Hematopoietic multipotent progenitor cell treated with erythropoietin and hydrocortisone succinate and interleukin-3 and kit ligand, for 15 days (in vitro differentiated cells): ENCODE measurements at regions not wholly inside any gene's neighbourhood (a gene's known extent, or its start where the extent isn't known, plus 50 kb on each side); places are given as distances from the start of the nearest gene placed in this dataset.

Experiments used
- DNase-seq: peaks from one replicate; pipeline ENCODE4 v3.0.0-alpha.2; 2015; ENCODE audit warnings: low spot score

GRCh38 chr9:108550106-108550505 is 305.7 kb downstream of the ACTL7B start:
- no peak for DNase-seq

GRCh38 chr9:108549184-108549583 is 306.6 kb downstream of the ACTL7B start:
- no peak for DNase-seq

DNA sequence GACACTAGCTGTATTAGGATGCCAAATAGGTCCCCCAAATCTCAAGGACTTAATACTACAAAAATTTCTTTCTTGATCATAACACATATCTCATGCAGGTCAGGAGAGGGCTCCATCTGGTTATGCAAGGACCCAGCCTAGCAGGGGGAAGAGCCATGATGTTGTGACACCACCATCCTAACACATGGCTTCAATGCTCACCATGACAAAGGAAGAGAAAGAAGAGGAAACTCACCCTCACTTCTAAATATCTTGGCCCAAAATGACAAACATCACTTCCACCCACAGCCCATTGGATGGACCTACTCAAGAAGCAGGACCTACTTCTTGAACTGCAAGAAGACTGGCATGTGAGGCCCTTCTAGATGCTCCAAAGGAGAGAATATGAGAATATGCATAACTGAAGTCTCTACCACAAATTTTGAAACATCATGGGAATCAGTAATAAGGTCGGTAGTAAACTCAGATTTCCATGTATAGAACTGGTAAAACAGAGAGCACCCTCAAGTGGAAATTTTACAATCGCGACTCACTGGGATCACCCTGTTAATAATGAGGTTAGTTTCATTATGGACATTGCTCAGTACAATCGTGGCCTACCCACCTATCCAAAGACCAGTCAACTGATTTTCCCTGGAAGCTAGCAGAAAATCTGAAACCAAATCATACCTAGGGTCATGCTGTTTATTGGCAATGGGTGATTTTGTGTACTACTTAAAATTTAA is 308.2 kb downstream of the ACTL7B start:
- no peak for DNase-seq

DNA sequence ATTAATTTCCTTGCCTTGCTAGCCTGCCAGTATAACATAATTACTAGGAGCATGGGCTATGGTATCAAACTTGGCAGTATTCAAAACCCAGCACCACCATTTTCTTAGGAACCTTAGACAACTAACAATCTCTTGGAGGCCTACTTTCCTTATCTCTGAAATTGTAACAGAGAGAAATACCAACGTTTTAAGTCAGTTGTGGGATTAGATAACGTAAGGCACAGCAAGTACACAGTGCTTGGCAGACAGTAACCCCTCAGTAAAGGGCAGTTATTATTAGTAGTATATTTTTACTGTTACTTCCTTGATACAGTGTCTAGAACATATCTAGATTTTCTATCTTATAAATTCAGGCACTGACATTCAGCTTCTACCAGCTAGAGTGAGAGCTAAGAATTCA is 309.6 kb downstream of the ACTL7B start:
- DNase-seq, result no peak

- DNase-seq, result no peak
Measured at GRCh38 chr9:108545436-108545835, 310.4 kb downstream of the ACTL7B start.

DNA sequence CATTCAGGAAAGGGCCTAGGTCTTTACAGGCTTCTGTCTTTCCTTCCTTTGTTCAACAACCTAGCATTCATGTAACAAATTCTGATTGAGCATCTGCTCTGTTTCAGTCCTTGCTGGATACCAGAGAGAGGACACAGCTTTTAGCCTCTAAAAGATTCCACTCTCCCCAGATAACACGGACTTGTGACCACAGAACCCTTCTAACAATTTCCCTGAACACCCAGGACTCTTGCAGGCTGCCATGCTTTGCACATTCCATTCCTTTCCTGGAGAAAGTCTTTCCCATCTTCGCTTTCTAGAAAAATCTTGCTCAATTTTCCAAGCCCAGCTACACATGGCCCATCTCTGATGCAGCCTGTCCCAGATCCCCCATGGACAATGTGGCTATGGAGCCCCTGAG is 310.9 kb downstream of the ACTL7B start:
- DNase-seq, result no peak

GRCh38 chr9:108543251-108543778 is 312.5 kb downstream of the ACTL7B start:
- DNase-seq, result no peak

GRCh38 chr9:108537756-108538155 is 318.0 kb downstream of the ACTL7B start:
- DNase-seq, result no peak

GRCh38 chr9:108536836-108537601 is 318.8 kb downstream of the ACTL7B start:
- DNase-seq, result no peak

GRCh38 chr9:108535526-108535925 is 320.3 kb downstream of the ACTL7B start:
- DNase-seq, result no peak

DNA sequence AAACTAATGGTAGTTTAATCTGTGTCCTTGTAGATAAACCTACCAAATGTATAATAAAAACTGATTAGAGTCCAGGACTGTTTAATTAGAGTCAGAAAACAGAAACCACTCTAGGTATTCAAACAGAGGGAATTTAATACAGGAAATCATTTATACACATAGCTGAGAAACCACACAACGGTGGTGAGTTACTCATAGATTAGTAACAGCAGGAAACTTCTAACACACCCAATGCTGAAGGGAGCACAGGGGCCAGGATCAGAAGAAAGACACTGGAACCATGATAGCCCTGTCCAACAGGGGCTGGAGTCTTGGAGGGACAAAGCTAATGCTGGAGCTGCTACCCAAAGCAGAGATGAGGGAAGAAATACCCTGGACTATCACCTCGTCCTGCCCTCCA is 321.0 kb downstream of the ACTL7B start:
- DNase-seq, result no peak

DNA sequence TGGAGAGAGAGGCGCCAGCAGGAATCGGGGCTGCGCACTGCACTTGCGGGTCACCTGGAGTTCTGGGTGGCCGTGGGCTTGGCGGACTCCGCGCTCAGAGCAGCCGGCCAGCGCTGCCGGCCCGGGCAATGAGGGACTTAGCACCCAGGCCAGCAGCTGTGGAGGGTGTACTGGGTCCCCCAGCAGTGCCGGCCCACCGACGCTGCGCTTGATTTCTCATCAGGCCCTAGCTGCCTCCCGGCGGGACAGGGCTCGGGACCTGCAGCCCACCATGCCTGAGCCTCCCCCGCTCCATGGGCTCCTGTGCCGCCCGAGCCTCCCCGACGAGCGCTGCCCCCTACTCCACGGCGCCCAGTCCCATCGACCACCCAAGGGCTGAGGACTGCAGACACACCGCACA is 325.6 kb downstream of the ACTL7B start:
- DNase-seq, result no peak

GRCh38 chr9:108528231-108528630 is 327.6 kb downstream of the ACTL7B start:
- no peak for DNase-seq

- DNase-seq, result no peak
Measured at GRCh38 chr9:108526518-108526917, 329.3 kb downstream of the ACTL7B start.

DNA sequence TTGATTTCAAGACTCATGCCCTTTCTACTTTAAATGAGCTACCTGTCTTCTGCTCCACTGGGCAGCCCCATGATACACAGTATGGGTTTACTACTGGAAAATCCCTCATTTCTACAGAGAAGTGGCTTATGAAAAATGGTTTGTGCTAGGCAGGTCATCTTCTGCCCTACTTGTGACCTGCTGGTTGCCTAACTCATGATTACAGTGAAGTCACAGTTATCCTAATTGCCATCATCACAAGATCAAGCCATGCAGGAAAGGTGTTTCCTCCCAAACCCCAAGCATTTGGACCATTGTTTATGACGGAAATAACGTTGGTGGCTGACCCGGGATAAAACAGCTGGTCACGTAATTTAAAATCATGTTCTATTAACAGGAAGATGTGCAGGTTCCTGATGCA is 330.6 kb downstream of the ACTL7B start:
- DNase-seq, result no peak

DNA sequence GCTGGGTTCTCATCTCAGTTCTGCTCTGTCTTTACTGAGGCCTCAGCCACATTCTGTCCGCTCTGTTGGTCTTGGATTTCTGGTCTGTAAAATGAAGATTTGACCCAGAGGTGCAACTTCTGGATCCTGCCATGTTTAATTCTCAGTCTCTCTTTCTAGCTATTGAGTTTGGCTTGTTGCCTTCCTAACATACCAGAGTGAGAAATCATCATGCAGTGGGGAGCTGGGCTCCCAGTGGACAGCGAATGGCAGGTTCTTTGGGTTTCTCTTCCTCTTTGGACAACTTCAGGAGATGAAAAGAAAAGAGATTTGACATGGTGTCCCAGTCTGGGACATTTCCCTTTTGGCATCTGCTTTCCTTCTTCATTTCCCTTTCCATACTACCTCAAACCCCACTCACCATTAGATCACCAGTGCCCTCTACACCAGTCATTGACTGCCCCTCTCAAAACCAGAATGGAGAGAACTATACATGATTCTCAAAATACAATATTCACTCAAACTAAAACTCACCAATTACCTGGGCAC is 334.7 kb downstream of the ACTL7B start:
- DNase-seq, result no peak

DNA sequence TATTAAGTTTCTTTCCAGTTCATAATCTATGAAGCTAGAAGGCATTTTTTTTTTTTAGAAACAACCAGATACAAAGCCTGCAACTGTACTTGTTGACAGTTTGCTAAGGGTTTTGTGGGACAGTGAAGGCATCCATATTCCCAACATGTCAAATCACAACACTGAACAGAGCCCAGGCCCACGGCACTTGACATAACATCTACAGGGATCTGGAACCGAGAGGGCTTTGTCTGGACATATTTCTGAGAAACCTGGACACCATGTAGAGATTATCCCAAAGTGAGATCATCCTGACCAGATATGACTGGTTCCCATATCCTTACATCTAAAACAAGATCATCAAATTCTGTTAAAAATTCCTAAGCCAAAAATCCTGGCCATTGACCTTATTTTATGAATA is 336.3 kb downstream of the ACTL7B start:
- no peak for DNase-seq

DNA sequence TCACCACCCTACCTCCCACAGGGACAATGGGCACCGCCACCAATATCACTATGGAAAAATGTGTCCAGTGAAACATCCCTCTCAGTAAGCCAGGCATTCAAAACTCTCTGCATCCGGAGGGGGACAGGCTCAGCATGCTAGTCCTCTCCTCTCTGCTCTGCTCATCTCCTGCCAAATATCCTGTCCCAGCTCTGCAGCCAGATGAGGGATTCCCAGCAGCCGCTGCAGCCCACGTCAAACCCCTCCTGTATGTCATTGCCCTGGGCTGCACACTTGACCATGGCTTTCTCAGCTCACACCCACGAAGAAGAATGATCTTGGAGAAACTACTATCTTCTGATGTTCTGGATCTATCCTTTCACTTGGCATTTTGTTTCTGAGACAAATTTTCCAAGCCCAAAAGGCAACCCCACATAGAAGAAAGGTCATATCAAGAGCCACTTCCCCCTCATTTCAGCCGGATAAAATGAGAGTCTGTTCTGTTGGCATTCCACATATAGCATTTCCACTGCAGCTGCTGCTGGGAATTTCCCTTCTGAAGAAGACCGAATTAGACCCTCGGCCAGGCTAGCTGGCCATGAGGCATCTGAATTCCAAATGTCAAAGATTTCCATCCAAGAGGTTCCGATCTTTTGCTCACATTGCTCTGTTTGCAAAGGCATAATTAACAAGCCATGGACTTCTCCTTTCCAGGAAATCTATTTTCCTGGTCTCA is 338.0 kb downstream of the ACTL7B start:
- no peak for DNase-seq

- no peak for DNase-seq
Measured at GRCh38 chr9:108516391-108516790, 339.4 kb downstream of the ACTL7B start.

DNA sequence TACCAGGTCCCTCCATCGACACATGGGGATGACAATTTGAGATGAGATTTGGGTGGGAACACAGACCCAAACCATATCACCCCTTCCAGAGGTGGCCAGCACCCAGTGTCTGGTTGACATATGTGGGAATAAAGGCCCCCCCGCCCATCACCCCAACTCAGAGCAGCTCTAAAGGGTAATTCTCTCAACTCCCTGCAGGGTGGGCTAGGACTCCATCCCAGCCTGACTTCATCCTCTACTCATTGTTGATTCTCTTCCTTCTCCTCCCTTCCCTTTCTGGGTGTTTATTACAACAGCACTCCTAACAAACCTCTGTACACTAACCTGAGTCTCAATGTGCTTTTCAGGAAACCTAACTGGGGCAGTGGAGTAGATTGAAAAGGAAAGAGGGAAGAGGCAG is 339.9 kb downstream of the ACTL7B start:
- DNase-seq, result no peak

DNA sequence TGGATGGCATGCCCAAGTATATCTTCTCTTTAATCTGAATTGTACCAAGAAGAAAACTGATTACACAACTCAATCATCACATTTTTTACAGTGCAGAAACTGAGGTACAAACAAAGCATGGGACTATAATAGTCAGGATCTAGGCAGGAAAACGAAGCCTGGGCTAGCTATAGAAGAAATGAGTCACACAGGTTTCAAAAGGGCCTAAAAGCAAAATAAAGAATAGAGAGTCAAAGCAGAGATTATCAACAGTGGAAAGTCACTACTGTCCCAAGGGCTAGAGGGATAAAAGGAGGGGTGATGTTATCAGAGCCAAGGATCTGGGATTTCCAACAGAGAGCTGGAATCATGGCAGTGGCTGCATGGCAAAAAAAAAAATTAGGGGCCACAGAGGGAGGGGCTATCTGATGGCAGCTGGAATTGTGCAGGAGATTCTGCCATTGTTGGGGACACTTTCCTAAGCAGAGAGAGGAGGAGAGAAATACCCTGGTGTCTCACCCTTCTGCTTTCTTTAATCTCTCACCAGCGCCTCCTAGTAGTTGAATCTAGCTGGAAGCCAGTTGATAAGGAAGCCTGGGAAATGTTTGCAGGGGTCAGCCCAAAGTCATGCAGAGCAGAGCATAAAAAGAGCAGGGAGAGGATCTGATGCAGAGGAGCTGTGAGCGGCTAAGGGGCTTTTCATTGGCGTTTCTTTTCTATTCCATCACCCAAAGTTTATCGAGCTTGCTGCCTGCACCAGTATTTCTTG is 343.2 kb downstream of the ACTL7B start:
- no peak for DNase-seq

- DNase-seq, result no peak
Measured at GRCh38 chr9:108511307-108511706, 344.5 kb downstream of the ACTL7B start.
